ENCODE measurements at regions not wholly inside any gene's neighbourhood (a gene's known extent, or its start where the extent isn't known, plus 50 kb on each side); places are given as distances from the start of the nearest gene placed in this dataset.
"Not testable (repeated sequence)": the region's sequence is repeated elsewhere in the genome, so short reads cannot be mapped to it uniquely, and the experiment has no call there.

GRCh38 chr1:57536749-57537423 is 113.0 kb upstream of the DAB1 start:
- H3K4me3 ChIP-seq (ENCODE audit: low read depth, low read length): no peak overlapping the region

GRCh38 chr1:57532299-57532698 is 108.4 kb upstream of the DAB1 start:
- no peak overlapping the region for H3K4me3 ChIP-seq (ENCODE audit: low read depth, low read length)

GRCh38 chr1:57530911-57531260 is 107.0 kb upstream of the DAB1 start:
- not testable (repeated sequence) for H3K4me3 ChIP-seq (ENCODE audit: low read depth, low read length)

- H3K4me3 ChIP-seq (ENCODE audit: low read depth, low read length): no peak overlapping the region
These were observed 106.5 kb upstream of the DAB1 start for GRCh38 chr1:57530206-57530910.

GRCh38 chr1:57522575-57522974 is 98.7 kb upstream of the DAB1 start:
- H3K4me3 ChIP-seq (ENCODE audit: low read depth, low read length): no peak overlapping the region

GRCh38 chr1:57520743-57521515 is 97.1 kb upstream of the DAB1 start:
- no peak overlapping the region for H3K4me3 ChIP-seq (ENCODE audit: low read depth, low read length)

- no peak overlapping the region for H3K4me3 ChIP-seq (ENCODE audit: low read depth, low read length)
These were observed 94.6 kb upstream of the DAB1 start for GRCh38 chr1:57518496-57518895.

- H3K4me3 ChIP-seq (ENCODE audit: low read depth, low read length): no peak overlapping the region
These were observed 93.9 kb upstream of the DAB1 start for GRCh38 chr1:57517587-57518374.

GRCh38 chr1:57512386-57512785 is 88.5 kb upstream of the DAB1 start:
- no peak overlapping the region for H3K4me3 ChIP-seq (ENCODE audit: low read depth, low read length)

- H3K4me3 ChIP-seq (ENCODE audit: low read depth, low read length): no peak overlapping the region
These were observed 83.1 kb upstream of the DAB1 start for GRCh38 chr1:57506941-57507340.

GRCh38 chr1:57503337-57503736 is 79.5 kb upstream of the DAB1 start:
- no peak overlapping the region for H3K4me3 ChIP-seq (ENCODE audit: low read depth, low read length)

- H3K4me3 ChIP-seq (ENCODE audit: low read depth, low read length): no peak overlapping the region
These were observed 76.4 kb upstream of the DAB1 start for GRCh38 chr1:57500136-57500830.

- H3K4me3 ChIP-seq (ENCODE audit: low read depth, low read length): no peak overlapping the region
These were observed 70.7 kb upstream of the DAB1 start for GRCh38 chr1:57494530-57495079.

- H3K4me3 ChIP-seq (ENCODE audit: low read depth, low read length): no peak overlapping the region
These were observed 68.8 kb upstream of the DAB1 start for GRCh38 chr1:57492586-57493226.

- no peak overlapping the region for H3K4me3 ChIP-seq (ENCODE audit: low read depth, low read length)
These were observed 65.6 kb upstream of the DAB1 start for GRCh38 chr1:57489358-57490036.

GRCh38 chr1:57485643-57486042 is 61.8 kb upstream of the DAB1 start:
- H3K4me3 ChIP-seq (ENCODE audit: low read depth, low read length): no peak overlapping the region

- H3K4me3 ChIP-seq (ENCODE audit: low read depth, low read length): no peak overlapping the region
These were observed 60.1 kb upstream of the DAB1 start for GRCh38 chr1:57483954-57484353.

GRCh38 chr1:57479471-57479870 is 55.6 kb upstream of the DAB1 start:
- no peak overlapping the region for H3K4me3 ChIP-seq (ENCODE audit: low read depth, low read length)

- no peak overlapping the region for H3K4me3 ChIP-seq (ENCODE audit: low read depth, low read length)
These were observed 51.5 kb upstream of the DAB1 start for GRCh38 chr1:57475366-57475765.

Measured in iPS-11a (cell line).